ENCODE measurements at regions not wholly inside any gene's neighbourhood (a gene's known extent, or its start where the extent isn't known, plus 50 kb on each side); places are given as distances from the start of the nearest gene placed in this dataset.
"Not testable (repeated sequence)": the region's sequence is repeated elsewhere in the genome, so short reads cannot be mapped to it uniquely, and the experiment has no call there.

- FAIRE-seq: no peak
These were observed 480.5 kb upstream of the HTR1E start for GRCh38 chr6:86456821-86457220.

- no peak for FAIRE-seq
These were observed 484.1 kb upstream of the HTR1E start for GRCh38 chr6:86453232-86453631.

- no peak for FAIRE-seq
These were observed 488.9 kb upstream of the HTR1E start for GRCh38 chr6:86448398-86448797.

GRCh38 chr6:86440608-86441007 lies 496.7 kb upstream of the HTR1E start:
- FAIRE-seq: no peak

- no peak for FAIRE-seq
These were observed 513.8 kb upstream of the HTR1E start for GRCh38 chr6:86423571-86423970.

- FAIRE-seq: no peak
These were observed 525.3 kb upstream of the HTR1E start for GRCh38 chr6:86412057-86412456.

- no peak for FAIRE-seq
These were observed 530.2 kb upstream of the HTR1E start for GRCh38 chr6:86407128-86407527.

GRCh38 chr6:86392850-86393249 lies 544.5 kb upstream of the HTR1E start:
- not testable (repeated sequence) for FAIRE-seq

GRCh38 chr6:86380571-86381125 lies 556.7 kb upstream of the HTR1E start:
- no peak for FAIRE-seq

GRCh38 chr6:86357877-86358276 lies 579.5 kb upstream of the HTR1E start:
- no peak for FAIRE-seq

- FAIRE-seq: no peak
These were observed 582.1 kb upstream of the HTR1E start for GRCh38 chr6:86355271-86355670.

- FAIRE-seq: no peak
These were observed 605.4 kb upstream of the HTR1E start for GRCh38 chr6:86331919-86332318.

GRCh38 chr6:86331265-86331840 lies 606.0 kb upstream of the HTR1E start:
- no peak for FAIRE-seq

GRCh38 chr6:86306210-86306609 lies 631.1 kb upstream of the HTR1E start:
- FAIRE-seq: no peak

- FAIRE-seq: no peak
These were observed 643.2 kb upstream of the SYNCRIP start for GRCh38 chr6:86285876-86286275.

- FAIRE-seq: not testable (repeated sequence)
These were observed 642.3 kb upstream of the SYNCRIP start for GRCh38 chr6:86284809-86285480.

GRCh38 chr6:86283596-86283995 lies 640.9 kb upstream of the SYNCRIP start:
- not testable (repeated sequence) for FAIRE-seq

GRCh38 chr6:86276056-86276455 lies 633.4 kb upstream of the SYNCRIP start:
- no peak for FAIRE-seq

- no peak for FAIRE-seq
These were observed 631.2 kb upstream of the SYNCRIP start for GRCh38 chr6:86273936-86274335.

GRCh38 chr6:86256615-86257187 lies 614.0 kb upstream of the SYNCRIP start:
- FAIRE-seq: no peak

- no peak for FAIRE-seq
These were observed 613.3 kb upstream of the SYNCRIP start for GRCh38 chr6:86255973-86256372.

GRCh38 chr6:86251106-86251505 lies 608.4 kb upstream of the SYNCRIP start:
- FAIRE-seq: no peak

GRCh38 chr6:86217906-86218305 lies 575.2 kb upstream of the SYNCRIP start:
- FAIRE-seq: no peak

GRCh38 chr6:86215323-86215722 lies 572.6 kb upstream of the SYNCRIP start:
- no peak for FAIRE-seq

Measured in G401.6 (cell line).